ENCODE measurements at regions not wholly inside any gene's neighbourhood (a gene's known extent, or its start where the extent isn't known, plus 50 kb on each side); places are given as distances from the start of the nearest gene placed in this dataset. TPM values are rescaled to one million over a fixed set of nuclear protein-coding genes. Genes with fewer than 3 reads are reported as not detected.

DNA sequence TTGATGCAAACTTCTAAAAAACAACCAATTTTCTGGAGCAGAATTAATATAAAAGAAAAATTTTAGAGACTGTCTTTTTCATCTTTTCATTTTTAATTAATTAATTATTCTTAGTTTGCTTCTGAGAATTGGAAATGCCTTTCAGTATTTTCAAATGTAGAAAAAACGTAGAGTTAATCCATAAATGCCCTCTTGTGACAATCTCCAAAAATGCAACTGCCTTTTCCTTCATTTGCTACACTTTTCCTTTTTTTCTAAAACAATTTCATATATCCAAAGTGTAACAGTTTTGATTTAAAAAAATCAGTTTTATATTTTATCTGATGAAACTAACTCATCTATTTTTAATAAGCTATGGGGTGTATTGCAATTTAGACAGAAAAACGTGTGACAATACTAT, 409.3 kb downstream of the PRKD1 start:
- Histone ChIP-seq H3K4me2 (ENCODE audit: insufficient read depth, low read length) (no peak overlapping the region), H4K20me1 (ENCODE audit: insufficient read depth, low read length) (no peaks in the 10 kb centered on the region), H3K4me3 (ENCODE audit: insufficient read depth, low read length) (no peak overlapping the region), H3K4me1 (ENCODE audit: insufficient read depth, low read length) (no peaks in the 10 kb centered on the region), H3K36me3 (ENCODE audit: insufficient read depth, low read length) (no peaks in the 10 kb centered on the region), H3K27me3 (ENCODE audit: insufficient read depth, low read length) (no peaks in the 10 kb centered on the region), H3K9me3 (ENCODE audit: low read depth, low read length) (no peaks in the 10 kb centered on the region), H3K27ac (ENCODE audit: low read depth, low read length) (no peak overlapping the region), H3K79me2 (ENCODE audit: insufficient read depth, low read length) (no peaks in the 10 kb centered on the region), H2AFZ (ENCODE audit: low read length) (no peak overlapping the region)
- TF ChIP-seq, protein P1, sequence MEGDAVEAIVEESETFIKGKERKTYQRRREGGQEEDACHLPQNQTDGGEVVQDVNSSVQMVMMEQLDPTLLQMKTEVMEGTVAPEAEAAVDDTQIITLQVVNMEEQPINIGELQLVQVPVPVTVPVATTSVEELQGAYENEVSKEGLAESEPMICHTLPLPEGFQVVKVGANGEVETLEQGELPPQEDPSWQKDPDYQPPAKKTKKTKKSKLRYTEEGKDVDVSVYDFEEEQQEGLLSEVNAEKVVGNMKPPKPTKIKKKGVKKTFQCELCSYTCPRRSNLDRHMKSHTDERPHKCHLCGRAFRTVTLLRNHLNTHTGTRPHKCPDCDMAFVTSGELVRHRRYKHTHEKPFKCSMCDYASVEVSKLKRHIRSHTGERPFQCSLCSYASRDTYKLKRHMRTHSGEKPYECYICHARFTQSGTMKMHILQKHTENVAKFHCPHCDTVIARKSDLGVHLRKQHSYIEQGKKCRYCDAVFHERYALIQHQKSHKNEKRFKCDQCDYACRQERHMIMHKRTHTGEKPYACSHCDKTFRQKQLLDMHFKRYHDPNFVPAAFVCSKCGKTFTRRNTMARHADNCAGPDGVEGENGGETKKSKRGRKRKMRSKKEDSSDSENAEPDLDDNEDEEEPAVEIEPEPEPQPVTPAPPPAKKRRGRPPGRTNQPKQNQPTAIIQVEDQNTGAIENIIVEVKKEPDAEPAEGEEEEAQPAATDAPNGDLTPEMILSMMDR (IDR thresholded peaks at IDR 0.05; ENCODE audit: extremely low read depth, low read depth, low read length) = peak; percentile 47
- no peak for DNase-seq (ENCODE audit: insufficient read length, low spot score, missing footprints)

DNA sequence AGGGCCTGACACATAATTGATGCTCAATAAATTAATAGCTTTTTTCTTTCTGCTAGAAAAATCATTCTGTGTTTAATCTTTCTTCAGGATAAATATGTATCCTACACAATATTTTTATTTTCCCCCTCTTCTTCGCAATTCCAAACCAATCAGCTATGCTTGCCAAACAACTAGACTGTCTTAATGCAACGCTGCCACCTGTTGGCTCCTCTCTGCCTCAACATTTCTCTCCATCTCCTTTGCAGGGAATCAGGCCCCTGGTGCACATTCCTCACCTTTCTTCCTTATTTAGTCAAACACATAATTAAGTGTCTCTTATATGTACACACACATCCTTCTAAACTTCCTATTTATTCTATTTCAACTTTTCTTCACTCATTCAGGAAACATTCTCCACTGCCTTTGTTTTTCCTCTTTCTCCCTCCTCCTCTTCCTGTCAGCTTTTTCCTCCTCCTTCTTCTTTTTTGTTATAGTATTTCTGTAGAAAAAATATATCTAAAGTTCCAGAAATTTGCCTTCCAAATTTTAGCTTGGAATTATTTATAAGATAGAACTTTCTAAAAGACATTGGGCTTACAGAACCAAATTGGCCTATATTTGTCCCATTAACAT, 406.0 kb downstream of the PRKD1 start:
- H2AFZ ChIP-seq (ENCODE audit: low read length) = no peak overlapping the region
- no peaks in the 10 kb centered on the region for H3K4me1 ChIP-seq (ENCODE audit: insufficient read depth, low read length)
- H3K27me3 ChIP-seq (ENCODE audit: insufficient read depth, low read length) = no peaks in the 10 kb centered on the region
- DNase-seq (ENCODE audit: insufficient read length, low spot score, missing footprints) = no peak
- TF ChIP-seq, protein P1 (IDR thresholded peaks at IDR 0.05; ENCODE audit: extremely low read depth, low read depth, low read length) = peak; percentile 34
- no peak overlapping the region for H3K4me3 ChIP-seq (ENCODE audit: insufficient read depth, low read length)
- no peaks in the 10 kb centered on the region for H3K79me2 ChIP-seq (ENCODE audit: insufficient read depth, low read length)
- no peaks in the 10 kb centered on the region for H3K36me3 ChIP-seq (ENCODE audit: insufficient read depth, low read length)
- no peaks in the 10 kb centered on the region for H4K20me1 ChIP-seq (ENCODE audit: insufficient read depth, low read length)
- H3K27ac ChIP-seq (ENCODE audit: low read depth, low read length) = no peak overlapping the region
- no peaks in the 10 kb centered on the region for H3K9me3 ChIP-seq (ENCODE audit: low read depth, low read length)
- H3K4me2 ChIP-seq (ENCODE audit: insufficient read depth, low read length) = no peak overlapping the region

Small RNA genes in the stretch of these regions (small RNA-seq; reads per million reads assigned to genes)
- not detected for gene RF00019
- gene RNU11-5P = not detected
- gene RNU6-864P = not detected
